ENCODE measurements at regions not wholly inside any gene's neighbourhood (a gene's known extent, or its start where the extent isn't known, plus 50 kb on each side); places are given as distances from the start of the nearest gene placed in this dataset.
A peak's percentile ranks its signal among the peaks of the same experiment; 100 is the strongest.

DNA sequence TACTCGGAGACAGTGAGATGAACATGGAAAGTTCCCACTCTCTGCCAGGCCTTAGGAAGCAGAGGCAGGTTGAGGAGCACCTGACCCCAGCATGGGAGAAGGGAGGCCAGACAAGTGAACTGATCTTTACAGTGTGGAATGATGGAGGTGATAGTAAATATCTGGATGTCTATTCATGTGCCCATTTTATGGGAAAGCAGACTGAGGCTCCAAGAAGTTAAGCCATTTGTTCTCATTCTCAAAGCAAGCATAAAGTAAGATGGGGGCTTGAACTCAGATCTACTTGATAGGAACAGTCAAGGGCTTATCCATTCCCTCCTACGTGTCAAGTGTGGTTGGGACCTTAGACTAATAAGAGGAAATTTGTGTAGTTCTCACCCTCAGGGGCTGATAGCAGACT is 461.5 kb downstream of the MN1 start:
- Histone ChIP-seq H3K18ac (ENCODE audit: low read depth in 1 of 2, low read length in 2 of 2) (no peak overlapping the region), H2AK5ac (ENCODE audit: low read length, severe bottlenecking) (no peak overlapping the region), H2BK120ac (ENCODE audit: low read depth, low read length) (no peak overlapping the region), H3K4me2 (ENCODE audit: low read length, poor library complexity, severe bottlenecking) (no peak overlapping the region), H3K4me1 (ENCODE audit: control insufficient read depth, insufficient read depth, low read depth, low read length) (peaks cover 3% of the 10 kb centered on the region), H4K91ac (ENCODE audit: low read length) (no peak overlapping the region), H3K9ac (ENCODE audit: low read length) (no peak overlapping the region), H2BK15ac (ENCODE audit: low read depth, poor library complexity, severe bottlenecking) (no peak overlapping the region), H3K4me3 (ENCODE audit: insufficient read depth in 1 of 2, low read depth in 1 of 2, low read length in 2 of 2) (no peak overlapping the region), H3K4ac (ENCODE audit: low read depth in 1 of 2, low read length in 2 of 2) (no peak overlapping the region), H3K27me3 (ENCODE audit: control insufficient read depth in 1 of 2, insufficient read depth in 1 of 2, low read length in 2 of 2) (peaks cover 0 to 28% of the 10 kb centered on the region in 2 experiments), H3K36me3 (ENCODE audit: control insufficient read depth in 1 of 2, insufficient read depth in 2 of 2, low read depth in 1 of 2, low read length in 2 of 2) (no peaks in the 10 kb centered on the region), H4K8ac (ENCODE audit: low read length) (no peak overlapping the region), H2AFZ (ENCODE audit: low read depth, low read length) (no peak overlapping the region), H3K14ac (ENCODE audit: low read length in 2 of 2) (no peak overlapping the region), H3K23ac (ENCODE audit: low read length in 2 of 2) (no peak overlapping the region), H3K79me1 (replicated peaks; ENCODE audit: low read length, poor library complexity, severe bottlenecking) (no peaks in the 10 kb centered on the region), H2BK12ac (ENCODE audit: low read length in 2 of 2) (no peak overlapping the region), H3K9me3 (ENCODE audit: control insufficient read depth, low read length) (peaks cover 4% of the 10 kb centered on the region), H3K27ac (ENCODE audit: low read length, poor library complexity, severe bottlenecking) (no peak overlapping the region), H2BK5ac (ENCODE audit: low read depth, low read length, poor library complexity, severe bottlenecking) (no peak overlapping the region)
- DNase-seq = no peak
- WGBS = 89% methylated on average over 2 of the region's 2 CpGs

- no peak overlapping the region for H3K27ac ChIP-seq (ENCODE audit: low read length, poor library complexity, severe bottlenecking)
- no peak overlapping the region for H2BK12ac ChIP-seq (ENCODE audit: low read length in 2 of 2)
- no peaks in the 10 kb centered on the region for H3K36me3 ChIP-seq (ENCODE audit: control insufficient read depth in 1 of 2, insufficient read depth in 2 of 2, low read depth in 1 of 2, low read length in 2 of 2)
- H2AFZ ChIP-seq (ENCODE audit: low read depth, low read length) = no peak overlapping the region
- H3K4me3 ChIP-seq (ENCODE audit: insufficient read depth in 1 of 2, low read depth in 1 of 2, low read length in 2 of 2) = no peak overlapping the region
- peaks cover 0 to 10% of the 10 kb centered on the region in 2 experiments for H3K27me3 ChIP-seq (ENCODE audit: control insufficient read depth in 1 of 2, insufficient read depth in 1 of 2, low read length in 2 of 2)
- DNase-seq = no peak
- no peak overlapping the region for H2BK5ac ChIP-seq (ENCODE audit: low read depth, low read length, poor library complexity, severe bottlenecking)
- H2AK5ac ChIP-seq (ENCODE audit: low read length, severe bottlenecking) = peak overlapping the region; percentile 92
- no peak overlapping the region for H4K8ac ChIP-seq (ENCODE audit: low read length)
- H3K4ac ChIP-seq (ENCODE audit: low read depth in 1 of 2, low read length in 2 of 2) = no peak overlapping the region
- H3K23ac ChIP-seq (ENCODE audit: low read length in 2 of 2) = no peak overlapping the region
- no peak overlapping the region for H3K9ac ChIP-seq (ENCODE audit: low read length)
- H2BK15ac ChIP-seq (ENCODE audit: low read depth, poor library complexity, severe bottlenecking) = no peak overlapping the region
- no peaks in the 10 kb centered on the region for H3K79me1 ChIP-seq (replicated peaks; ENCODE audit: low read length, poor library complexity, severe bottlenecking)
- H3K9me3 ChIP-seq (ENCODE audit: control insufficient read depth, low read length) = peaks cover 4% of the 10 kb centered on the region
- H4K91ac ChIP-seq (ENCODE audit: low read length) = no peak overlapping the region
- no peak overlapping the region for H2BK120ac ChIP-seq (ENCODE audit: low read depth, low read length)
- no peak overlapping the region for H3K14ac ChIP-seq (ENCODE audit: low read length in 2 of 2)
- H3K18ac ChIP-seq (ENCODE audit: low read depth in 1 of 2, low read length in 2 of 2) = no peak overlapping the region
- peaks cover 3% of the 10 kb centered on the region for H3K4me1 ChIP-seq (ENCODE audit: control insufficient read depth, insufficient read depth, low read depth, low read length)
- H3K4me2 ChIP-seq (ENCODE audit: low read length, poor library complexity, severe bottlenecking) = no peak overlapping the region
- WGBS = 64% methylated on average over 1 of the region's 1 CpG
Measured at GRCh38 chr22:27344546-27344945, 457.0 kb downstream of the MN1 start.

GRCh38 chr22:27345691-27346090 is 455.9 kb downstream of the MN1 start:
- no peak overlapping the region for H2BK120ac ChIP-seq (ENCODE audit: low read depth, low read length)
- no peak overlapping the region for H3K4ac ChIP-seq (ENCODE audit: low read depth in 1 of 2, low read length in 2 of 2)
- peak overlapping the region; percentile 10 for H2AK5ac ChIP-seq (ENCODE audit: low read length, severe bottlenecking)
- H3K27me3 ChIP-seq (ENCODE audit: control insufficient read depth in 1 of 2, insufficient read depth in 1 of 2, low read length in 2 of 2) = peaks cover 0 to 10% of the 10 kb centered on the region in 2 experiments
- H2BK12ac ChIP-seq (ENCODE audit: low read length in 2 of 2) = no peak overlapping the region
- WGBS = 42% methylated on average over 7 of the region's 7 CpGs
- no peak overlapping the region for H3K4me3 ChIP-seq (ENCODE audit: insufficient read depth in 1 of 2, low read depth in 1 of 2, low read length in 2 of 2)
- no peak overlapping the region for H2AFZ ChIP-seq (ENCODE audit: low read depth, low read length)
- no peak overlapping the region for H3K9ac ChIP-seq (ENCODE audit: low read length)
- H3K36me3 ChIP-seq (ENCODE audit: control insufficient read depth in 1 of 2, insufficient read depth in 2 of 2, low read depth in 1 of 2, low read length in 2 of 2) = no peaks in the 10 kb centered on the region
- no peak overlapping the region for H4K91ac ChIP-seq (ENCODE audit: low read length)
- no peak for DNase-seq
- peaks cover 9% of the 10 kb centered on the region for H3K9me3 ChIP-seq (ENCODE audit: control insufficient read depth, low read length)
- no peak overlapping the region for H2BK5ac ChIP-seq (ENCODE audit: low read depth, low read length, poor library complexity, severe bottlenecking)
- H3K4me1 ChIP-seq (ENCODE audit: control insufficient read depth, insufficient read depth, low read depth, low read length) = peaks cover 3% of the 10 kb centered on the region
- no peak overlapping the region for H3K14ac ChIP-seq (ENCODE audit: low read length in 2 of 2)
- no peak overlapping the region for H2BK15ac ChIP-seq (ENCODE audit: low read depth, poor library complexity, severe bottlenecking)
- no peaks in the 10 kb centered on the region for H3K79me1 ChIP-seq (replicated peaks; ENCODE audit: low read length, poor library complexity, severe bottlenecking)
- H3K18ac ChIP-seq (ENCODE audit: low read depth in 1 of 2, low read length in 2 of 2) = no peak overlapping the region
- H3K23ac ChIP-seq (ENCODE audit: low read length in 2 of 2) = no peak overlapping the region
- no peak overlapping the region for H4K8ac ChIP-seq (ENCODE audit: low read length)
- H3K4me2 ChIP-seq (ENCODE audit: low read length, poor library complexity, severe bottlenecking) = no peak overlapping the region
- H3K27ac ChIP-seq (ENCODE audit: low read length, poor library complexity, severe bottlenecking) = no peak overlapping the region

DNA sequence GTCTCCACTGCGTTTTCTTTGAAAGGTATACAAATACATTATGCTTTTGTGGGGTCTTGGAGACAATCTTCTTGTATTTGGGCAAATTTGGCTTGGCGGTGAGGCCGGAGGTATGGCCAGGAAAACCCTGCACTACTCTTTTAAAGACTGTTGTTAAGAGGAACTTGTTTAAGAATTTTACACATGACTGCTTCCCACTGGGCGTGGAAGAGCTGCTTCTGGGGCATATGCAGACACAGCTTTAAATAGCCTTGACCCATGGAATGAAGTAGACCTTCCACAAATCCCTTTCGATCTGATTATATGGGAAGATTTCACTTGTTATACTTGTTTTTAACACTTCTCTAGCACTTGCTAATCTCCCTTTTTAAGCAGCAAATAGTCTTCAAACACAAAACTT is 453.6 kb downstream of the MN1 start:
- 65% methylated on average over 4 of the region's 5 CpGs for whole genome bisulfite sequencing
- peak overlapping the region; percentile 76 for H3K27ac ChIP-seq (ENCODE audit: low read length, poor library complexity, severe bottlenecking)
- H3K4ac ChIP-seq (ENCODE audit: low read depth in 1 of 2, low read length in 2 of 2) = no peak overlapping the region

More for the DNA sequence above, 453.6 kb downstream of the MN1 start:
- Histone ChIP-seq H3K9me3 (ENCODE audit: control insufficient read depth, low read length) (peaks cover 5% of the 10 kb centered on the region), H3K18ac (ENCODE audit: low read depth in 1 of 2, low read length in 2 of 2) (no peak overlapping the region), H3K4me1 (ENCODE audit: control insufficient read depth, insufficient read depth, low read depth, low read length) (peaks cover 3% of the 10 kb centered on the region), H3K4me3 (ENCODE audit: insufficient read depth in 1 of 2, low read depth in 1 of 2, low read length in 2 of 2) (no peak overlapping the region), H3K23ac (ENCODE audit: low read length in 2 of 2) (no peak overlapping the region), H2AK5ac (ENCODE audit: low read length, severe bottlenecking) (no peak overlapping the region), H3K27me3 (ENCODE audit: control insufficient read depth in 1 of 2, insufficient read depth in 1 of 2, low read length in 2 of 2) (peaks cover 0 to 23% of the 10 kb centered on the region in 2 experiments), H2BK15ac (ENCODE audit: low read depth, poor library complexity, severe bottlenecking) (no peak overlapping the region), H4K8ac (ENCODE audit: low read length) (no peak overlapping the region), H2BK5ac (ENCODE audit: low read depth, low read length, poor library complexity, severe bottlenecking) (no peak overlapping the region), H3K79me1 (replicated peaks; ENCODE audit: low read length, poor library complexity, severe bottlenecking) (no peaks in the 10 kb centered on the region), H3K9ac (ENCODE audit: low read length) (no peak overlapping the region), H2BK12ac (ENCODE audit: low read length in 2 of 2) (no peak overlapping the region), H3K14ac (ENCODE audit: low read length in 2 of 2) (no peak overlapping the region), H2BK120ac (ENCODE audit: low read depth, low read length) (no peak overlapping the region), H4K91ac (ENCODE audit: low read length) (no peak overlapping the region), H2AFZ (ENCODE audit: low read depth, low read length) (no peak overlapping the region), H3K4me2 (ENCODE audit: low read length, poor library complexity, severe bottlenecking) (no peak overlapping the region), H3K36me3 (ENCODE audit: control insufficient read depth in 1 of 2, insufficient read depth in 2 of 2, low read depth in 1 of 2, low read length in 2 of 2) (no peaks in the 10 kb centered on the region)
- no peak for DNase-seq
